ENCODE measurements at regions not wholly inside any gene's neighbourhood (a gene's known extent, or its start where the extent isn't known, plus 50 kb on each side); places are given as distances from the start of the nearest gene placed in this dataset.

DNA sequence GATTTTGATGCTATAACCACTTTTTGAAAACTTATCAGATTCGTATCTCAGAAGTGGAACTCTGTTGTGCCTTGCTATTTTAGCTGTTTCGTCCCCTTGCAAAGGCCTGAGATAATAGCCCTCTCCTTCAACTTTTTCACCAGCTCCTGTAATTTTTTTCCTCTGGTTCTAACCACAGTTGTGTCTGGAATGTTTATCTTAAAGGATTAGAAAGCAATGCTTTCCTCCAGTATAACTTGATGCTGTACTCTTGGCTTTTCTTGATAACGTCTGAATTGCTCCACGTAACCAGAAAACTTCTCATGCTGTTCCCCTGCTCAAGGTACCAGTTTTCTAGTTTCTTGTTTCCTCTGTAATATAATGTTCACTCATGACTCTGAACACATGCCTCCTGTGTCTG, 209.4 kb downstream of the DTWD2 start:
- no peak for DNase-seq

DNA sequence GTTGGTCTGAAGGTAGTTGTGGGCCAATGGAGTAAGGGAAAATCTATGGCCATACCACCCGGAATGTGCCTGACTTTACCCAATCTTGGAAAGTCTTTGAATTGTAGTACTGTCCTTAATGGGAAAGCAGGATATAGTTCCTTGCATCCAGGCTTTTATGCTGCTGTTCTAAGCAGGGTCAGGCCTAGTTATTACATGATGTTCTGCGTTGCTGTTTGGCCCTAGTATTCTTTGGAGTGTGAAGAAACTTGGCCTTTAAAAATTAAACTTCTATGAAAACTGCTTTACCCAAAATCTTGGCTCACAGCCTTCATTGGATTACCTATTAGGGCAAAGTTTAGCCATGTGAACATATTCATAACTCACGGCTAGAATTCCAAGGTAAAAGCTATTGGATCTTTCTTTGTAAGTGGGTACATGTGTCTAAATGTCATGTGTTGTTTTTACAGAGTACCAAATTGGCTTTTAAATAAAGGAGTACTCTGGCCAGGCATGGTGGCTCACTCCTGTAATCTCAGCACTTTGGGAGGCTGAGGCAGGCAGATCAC, 211.1 kb downstream of the DTWD2 start:
- no peak for DNase-seq

DNA sequence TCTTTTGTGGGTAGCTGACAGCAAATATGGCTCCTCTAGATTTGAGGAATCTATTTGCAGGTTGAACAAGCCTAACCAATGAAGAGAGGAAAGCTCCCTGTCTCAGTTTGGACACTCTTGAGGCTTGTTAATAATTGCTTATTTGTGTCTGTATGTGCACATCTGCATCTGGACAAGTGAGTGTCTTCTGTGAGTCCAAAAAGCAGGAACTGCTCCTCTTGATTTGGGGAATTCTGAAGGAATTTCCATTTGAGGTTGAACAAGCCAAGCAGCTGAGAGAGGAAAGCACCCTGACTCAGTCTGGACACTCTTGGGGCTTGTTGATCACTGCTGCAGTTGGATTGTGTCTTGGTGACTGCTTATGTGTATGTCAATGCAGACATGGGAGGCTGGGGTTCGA, 211.6 kb downstream of the DTWD2 start:
- DNase-seq, result no peak

DNA sequence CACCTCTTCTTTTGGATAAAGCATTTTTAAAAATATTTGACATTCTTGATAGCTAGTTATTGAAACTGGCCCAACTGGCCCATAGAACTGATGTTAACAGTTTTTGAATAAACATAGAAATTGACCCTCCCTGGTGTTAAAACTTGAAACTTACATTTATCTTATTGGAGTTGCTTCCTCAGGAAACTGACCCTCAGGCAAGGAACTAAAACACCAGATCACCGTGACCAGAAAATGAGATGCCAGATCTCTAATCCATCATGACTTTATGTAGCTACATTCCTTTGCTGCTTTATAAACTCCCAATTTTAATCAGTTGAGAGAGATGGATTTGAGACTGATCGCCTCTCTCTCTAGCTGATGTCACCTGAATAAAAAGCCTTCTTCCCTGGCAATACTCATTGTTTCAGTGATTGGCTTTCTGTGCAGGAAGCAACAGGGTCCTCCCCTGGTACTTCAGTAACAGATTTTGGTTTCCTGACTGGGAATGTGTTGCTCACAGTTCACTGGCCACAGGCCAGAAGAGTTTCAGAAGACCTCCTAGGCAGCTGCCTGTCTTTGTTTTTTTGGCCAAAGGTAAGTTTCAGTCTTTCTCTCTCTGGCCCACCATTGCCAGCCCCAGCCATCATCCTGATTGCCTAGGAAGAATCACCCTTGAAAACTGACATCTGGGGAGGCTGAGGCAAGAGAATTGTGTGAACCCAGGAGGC, 212.4 kb downstream of the DTWD2 start:
- DNase-seq, result no peak

DNA sequence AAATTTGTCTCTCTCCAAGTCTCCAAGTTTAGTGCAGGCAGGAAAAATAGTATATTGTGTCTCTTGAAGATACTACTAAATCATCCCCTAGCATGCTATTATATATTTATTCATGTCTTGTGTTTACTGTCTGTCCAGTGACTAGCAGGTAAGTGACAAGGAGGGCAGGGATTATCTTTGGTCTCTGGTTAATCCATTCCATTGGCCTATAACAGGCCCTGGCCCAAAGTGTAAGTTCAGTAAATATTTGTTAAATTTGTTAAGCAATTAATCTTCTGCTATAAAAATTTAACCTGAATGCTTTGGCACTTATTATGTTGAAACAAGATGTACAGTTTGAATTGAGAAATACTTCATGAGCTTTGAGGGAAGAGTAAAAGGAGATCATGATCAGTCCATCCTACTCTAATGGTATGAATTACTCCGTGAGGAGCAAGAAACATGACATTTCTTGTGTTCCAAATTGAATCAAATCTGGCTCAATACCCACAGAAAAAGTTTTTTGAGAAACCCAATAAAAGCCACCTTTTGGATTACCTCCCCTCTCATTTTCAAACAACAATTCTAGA, 219.7 kb downstream of the DTWD2 start:
- no peak for DNase-seq

DNA sequence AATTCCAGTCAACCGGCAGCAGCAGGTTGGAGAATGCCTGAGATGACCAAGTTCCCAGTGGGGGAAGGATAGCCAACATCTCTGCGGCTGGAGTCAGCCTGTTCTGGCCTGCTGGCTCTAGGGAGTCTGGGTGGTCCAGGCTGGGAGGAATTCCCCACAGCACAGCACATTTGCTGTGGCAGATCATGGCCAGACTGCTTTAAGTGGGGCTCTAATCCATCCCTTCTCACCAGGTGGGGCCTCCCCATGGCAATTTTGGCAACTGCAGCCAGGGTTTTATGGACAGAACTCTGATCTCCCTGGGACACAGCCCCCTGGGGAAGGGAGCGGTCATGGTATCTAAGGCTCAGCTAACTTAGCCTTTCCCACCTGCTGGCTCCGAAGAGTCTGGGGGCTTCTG, 226.1 kb downstream of the DTWD2 start:
- DNase-seq, result no peak

DNA sequence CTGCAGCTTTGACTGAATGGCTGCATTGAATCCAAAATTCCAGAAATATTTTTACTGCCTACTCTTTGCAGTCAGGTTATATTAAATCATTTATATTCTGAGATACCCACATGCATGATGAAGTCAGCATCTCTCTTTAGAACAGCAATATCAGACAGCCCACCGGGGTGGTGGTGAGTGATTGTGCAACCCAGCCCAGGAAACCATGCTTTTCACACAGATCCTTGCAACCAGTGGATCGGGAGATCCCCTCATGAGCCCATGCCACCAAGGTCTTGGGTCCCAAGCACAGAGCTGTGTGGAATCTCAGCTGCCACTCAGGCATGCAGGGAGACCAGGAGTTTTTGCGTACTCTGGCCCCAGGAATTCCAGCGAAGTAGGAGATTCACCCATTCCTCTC, 226.5 kb downstream of the DTWD2 start:
- no peak for DNase-seq

DNA sequence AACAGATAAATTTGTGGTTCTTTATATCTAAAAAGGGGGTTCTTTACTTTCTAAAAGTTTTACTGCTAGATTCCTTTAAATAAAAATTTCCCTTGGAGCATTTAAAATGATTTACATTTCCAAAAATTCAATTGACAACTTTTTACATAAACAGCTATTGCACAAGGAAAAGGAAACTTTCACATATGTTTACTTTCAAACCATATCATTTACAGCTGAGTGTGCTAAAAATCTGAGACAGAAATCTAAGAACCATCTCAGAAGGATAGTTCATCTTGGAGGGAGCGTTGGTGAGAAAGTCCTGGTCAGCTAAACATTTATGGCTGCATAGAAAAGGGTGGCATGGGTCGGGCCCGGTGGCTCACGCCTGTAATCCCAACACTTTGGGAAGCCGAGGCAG, 235.4 kb downstream of the DTWD2 start:
- no peak for DNase-seq

DNA sequence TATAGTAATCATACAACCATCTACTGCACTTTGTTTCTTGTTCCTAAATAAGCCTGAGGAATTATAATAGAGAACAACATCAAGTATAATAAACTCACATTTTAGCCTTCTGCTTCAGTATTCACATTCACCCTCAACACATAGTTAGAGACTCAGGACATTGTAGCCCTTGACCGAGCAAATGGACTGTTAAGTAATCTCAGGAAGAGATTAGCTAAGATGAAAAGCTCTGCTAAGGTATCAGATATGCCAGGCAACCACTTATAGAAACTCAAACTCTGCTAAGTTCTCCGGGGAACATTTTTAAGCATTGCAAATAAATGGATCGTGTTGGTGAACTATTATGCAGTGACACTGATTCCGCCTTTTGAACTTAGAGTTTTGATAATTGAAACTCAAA, 252.0 kb downstream of the DTWD2 start:
- DNase-seq, result no peak

DNA sequence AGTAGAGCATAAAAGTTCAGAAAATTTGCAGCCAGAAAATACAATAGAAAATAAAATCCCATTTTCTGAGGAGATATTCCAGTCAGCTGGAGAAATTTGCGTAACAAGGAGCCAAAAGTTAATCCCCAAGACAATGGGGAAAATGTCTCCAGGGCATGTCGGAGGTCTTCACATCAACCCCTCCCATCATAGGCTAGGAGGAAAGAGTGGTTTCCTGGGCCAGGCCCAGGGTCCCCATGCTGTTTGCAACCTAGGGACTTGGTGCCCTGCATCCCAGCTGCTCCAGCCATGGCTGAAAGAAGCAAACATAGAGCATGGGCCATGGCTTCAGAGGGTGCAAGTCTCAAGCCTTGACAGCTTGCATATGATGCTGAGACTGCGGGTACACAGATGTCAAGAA, 255.0 kb downstream of the DTWD2 start:
- DNase-seq, result no peak

DNA sequence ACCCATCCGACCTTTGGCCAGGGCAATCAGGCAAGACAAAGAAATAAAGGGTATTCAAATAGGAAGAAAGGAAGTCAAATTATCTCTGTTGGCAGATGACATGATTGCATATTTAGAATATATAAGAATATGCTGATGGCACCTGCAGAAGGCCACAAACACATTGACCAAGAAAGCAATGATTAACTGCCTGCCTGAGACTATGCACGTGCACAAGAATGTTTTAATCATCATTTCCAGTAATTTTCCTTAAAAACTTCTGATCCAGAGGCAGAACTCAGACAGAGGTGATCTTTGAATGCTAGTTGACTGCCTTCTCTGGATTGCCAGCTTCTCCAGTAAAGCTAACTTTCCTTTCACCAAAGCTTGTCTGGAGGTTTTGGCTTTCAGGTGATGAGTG, 260.2 kb downstream of the DTWD2 start:
- DNase-seq, result no peak

DNA sequence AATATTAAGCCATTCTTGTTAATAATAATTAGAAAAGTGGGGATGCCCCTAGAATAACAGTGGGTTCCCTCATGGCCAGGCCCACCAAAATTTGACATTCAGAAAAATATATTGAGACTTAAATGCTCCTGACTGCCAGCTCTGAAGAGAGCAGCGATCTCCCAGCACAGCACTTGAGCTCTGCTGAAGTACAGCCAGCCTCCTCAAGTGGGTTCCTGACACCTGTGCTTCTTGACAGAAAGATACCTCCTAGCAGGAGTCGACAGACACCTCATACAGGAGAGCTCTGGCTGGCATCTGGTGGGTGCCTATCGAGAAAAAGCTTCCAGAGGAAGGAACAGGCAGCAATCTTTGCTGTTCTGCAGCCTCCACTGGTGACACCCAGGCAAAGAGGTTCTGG, 261.5 kb downstream of the DTWD2 start:
- no peak for DNase-seq

DNA sequence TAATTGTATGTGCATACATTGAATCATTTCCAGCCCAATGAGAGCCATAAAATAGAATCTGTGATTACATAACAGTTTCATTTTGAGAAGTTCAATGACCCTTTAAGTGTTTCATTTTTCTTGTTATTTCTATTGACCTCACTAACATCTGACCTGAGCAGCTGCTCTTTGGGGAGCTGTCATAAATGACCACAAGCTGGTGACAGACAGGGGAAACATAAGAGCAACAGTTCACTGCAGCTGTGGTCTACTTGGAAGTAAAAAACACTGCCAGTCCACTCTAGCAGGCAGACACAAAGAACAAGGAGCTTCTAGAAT, 265.4 kb downstream of the DTWD2 start:
- no peak for DNase-seq

DNA sequence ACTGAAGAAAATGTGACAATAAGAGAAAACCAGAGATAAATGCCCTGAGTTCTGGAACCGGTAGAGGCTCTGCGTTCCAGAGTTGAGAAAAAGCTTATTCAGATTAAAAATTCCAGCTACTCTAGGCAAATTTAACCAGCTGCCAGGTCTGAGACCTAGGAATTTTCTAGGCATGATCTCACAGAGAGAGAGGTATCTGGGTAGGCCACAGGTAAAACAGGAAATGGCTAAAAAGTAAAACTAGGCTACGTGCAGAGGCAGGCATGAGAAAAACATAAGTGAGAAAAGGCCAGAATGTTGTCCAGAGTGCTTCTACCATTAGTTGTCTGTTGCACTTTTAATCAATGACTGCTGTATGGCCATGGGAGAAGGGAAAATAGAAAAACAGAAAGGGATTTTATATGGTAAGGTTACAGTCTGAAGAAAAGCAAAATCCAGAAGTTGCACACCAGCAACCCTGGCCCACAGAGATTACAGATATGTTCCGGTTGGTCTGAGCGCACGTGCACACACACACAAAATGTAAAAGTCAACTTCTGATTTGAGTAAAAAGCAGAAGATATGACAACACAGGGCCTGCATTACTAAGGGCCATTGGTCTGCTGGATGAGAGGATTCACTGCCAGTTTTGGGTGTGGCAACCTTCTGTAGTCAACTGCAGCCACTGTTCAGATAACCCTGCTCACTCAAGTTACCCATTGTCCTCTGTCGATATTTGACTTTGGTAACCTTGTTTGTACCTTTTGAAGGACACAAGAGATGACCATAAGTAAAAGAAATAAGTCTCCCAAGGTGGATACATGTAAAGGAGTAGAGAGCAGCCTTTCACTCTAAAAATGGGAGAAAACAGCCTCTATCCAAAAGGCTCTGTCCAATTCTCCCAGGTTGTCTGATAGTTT, 266.0 kb downstream of the DTWD2 start:
- DNase-seq, result no peak

DNA sequence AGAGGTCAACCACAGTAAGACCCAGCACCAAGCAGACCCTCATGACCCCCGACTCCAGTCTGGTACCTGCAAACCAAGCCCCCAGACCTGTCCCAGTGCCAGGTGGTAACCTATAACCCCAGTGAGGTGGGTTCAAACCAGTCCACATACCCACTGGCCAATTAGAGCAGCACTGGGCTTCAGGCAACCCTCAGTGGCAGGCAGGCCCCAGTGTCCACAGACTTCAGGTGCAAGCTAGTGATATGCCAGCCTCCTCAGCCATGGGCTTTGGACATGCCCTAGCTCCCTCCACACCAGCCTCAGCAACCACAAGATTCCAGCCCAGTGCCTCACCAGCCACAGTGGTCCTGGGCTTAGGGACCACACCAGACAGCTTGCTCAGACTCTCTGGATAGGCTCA, 276.6 kb downstream of the DTWD2 start:
- DNase-seq, result no peak

DNA sequence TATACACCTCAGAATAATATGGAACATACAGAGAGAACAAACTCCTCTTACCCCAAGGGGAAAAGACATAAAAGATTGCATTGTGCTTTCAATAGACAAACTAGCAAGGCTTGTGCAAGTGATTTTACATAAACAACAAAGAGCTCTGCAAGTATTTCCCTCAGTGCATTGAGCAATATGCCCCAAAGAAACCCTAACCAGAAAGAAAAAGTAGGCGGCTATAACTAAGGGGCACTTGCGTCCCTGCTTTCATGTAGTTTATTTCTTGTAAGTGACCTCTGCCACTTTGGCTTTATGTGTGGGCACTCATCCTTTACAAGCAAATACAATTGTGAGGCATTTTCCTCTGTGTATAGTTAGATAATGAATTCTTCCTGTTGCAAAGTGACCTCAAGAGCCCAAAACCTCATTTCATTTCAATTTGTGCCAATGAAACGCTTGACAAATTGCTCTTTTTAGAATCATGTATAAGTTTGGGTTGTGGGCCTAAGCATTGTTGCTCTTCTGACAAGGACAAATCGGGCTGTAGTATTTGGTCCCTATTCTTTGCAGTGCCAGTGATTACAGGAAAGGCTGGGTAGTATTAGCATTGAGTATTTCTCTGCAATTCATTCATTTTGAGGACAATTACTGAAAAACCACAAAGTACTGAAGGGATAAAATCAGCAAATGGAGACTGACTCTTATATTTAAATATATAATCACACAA, 282.2 kb downstream of the DTWD2 start:
- DNase-seq, result no peak

DNA sequence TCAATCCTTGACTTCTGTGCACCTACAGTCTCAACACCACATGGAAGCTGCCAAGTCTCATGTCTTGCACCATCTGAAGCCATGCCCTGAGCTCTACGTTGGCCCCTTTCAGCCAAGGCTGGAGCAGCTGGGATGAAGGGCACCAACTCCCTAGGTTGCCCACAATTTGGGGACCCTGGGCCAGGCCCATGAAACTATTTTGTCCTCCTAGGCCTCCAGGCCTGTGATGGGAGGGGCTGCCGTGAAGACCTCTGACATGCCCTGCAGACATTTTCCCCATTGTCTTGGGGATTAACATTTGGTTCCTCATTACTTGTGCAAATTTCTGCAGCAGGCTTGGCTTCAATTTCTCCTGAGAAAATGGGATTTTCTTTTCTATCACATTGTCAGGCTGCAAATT, 285.1 kb downstream of the DTWD2 start:
- no peak for DNase-seq

DNA sequence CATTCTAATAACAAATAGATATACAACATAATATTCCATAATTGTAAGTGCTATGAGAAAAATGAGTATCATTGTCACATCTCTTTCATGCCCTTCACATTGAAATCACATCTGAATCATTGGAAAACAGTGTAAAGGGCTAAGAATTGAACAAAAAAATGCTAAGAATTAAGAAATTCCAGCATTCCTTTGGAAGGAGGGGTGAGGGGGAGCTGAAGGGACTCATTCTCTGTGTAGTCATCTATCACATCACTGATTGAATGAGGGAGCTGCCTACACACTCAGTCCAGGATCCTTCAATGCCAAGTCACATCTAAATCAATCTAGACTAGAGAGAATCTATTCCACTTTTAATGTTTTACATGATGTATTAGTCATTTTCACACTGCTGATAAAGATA, 286.6 kb downstream of the DTWD2 start:
- no peak for DNase-seq

DNA sequence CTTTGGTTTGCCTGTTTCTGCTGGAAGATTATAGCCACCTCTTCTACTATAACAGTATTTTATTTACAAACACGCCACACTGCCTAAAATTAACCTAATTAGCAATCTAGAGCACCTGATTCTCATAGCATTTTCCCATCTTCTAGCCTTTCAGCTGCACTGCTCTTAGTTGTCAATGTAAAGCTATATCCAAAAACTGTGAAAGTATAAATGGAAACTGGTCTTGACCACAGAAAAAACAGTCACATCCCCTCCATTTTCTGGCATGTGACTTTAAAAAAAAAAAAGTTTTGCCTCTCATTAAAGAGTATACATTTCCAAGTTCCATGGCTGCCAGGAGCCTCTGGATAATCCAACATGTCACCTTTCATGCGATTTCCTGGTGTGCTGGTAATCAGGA, 287.8 kb downstream of the DTWD2 start:
- no peak for DNase-seq

DNA sequence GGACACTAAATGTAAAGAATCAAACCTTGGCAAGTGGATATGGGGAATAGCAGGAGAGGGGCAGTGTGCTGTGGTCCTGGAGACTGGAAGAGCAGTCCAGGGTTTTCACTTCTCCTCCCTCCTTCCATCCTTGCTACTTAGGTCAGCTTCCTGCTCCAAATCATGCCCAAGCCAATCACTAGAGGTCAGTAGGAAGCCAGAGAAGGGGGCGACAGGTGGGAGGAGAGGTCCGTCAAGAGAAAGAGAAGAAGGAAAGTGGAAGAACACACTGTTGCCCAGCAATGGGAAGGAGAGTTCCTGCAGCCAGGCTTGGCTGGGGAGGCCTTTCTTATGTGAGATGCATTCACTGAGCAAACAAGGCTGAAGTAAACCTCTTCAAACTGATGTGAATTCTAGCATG, 289.6 kb downstream of the DTWD2 start:
- no peak for DNase-seq

DNA sequence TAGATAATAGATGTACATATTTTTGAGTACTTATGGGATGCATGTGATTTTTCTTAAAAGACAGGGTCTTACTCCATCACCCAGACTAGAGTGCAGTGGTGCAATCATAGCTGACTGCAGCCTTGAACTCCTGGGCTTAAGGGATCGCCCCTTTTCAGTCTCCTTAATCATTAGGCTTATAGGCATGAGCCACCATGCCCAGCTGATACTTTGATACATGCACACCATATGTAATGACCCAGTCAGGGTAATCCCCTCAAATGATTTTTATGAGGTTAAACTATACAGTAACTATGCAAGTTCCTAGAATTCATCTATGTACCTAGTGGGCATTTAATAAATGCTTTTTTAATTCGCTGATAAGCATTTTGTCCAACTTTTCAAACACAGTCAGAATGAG, 292.3 kb downstream of the DTWD2 start:
- no peak for DNase-seq

DNA sequence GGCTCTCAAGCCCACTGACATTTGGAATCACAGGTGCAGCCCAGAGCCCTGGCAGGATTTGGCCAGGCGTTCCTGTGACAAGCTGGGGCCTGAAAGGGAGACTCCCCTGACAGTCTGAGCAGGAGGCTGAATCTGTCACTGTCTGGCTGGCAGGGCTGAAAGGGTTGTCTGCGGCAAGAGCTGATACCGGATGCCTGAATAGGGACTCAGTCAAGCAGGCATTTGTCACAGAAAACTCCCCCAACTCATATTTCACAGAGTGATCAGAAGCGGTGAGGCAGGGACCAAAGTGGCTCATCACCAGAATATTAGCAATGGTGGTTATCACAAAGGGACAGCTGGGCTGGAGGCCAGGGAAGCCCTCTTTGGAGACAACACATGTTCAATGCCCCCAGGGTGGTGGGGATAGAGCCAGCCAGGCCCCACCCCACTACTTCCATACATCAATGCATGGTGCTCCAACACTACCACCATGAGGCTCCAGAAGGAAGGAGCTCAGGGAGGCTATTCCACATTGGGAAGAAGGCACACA, 295.5 kb downstream of the DTWD2 start:
- DNase-seq, result no peak

Data from activated effector memory CD4-positive, alpha-beta T cell treated with anti-CD3 and anti-CD28 coated beads, Interleukin-2, amount 50 U/mL, for 16 hours (primary cell).